ENCODE measurements at regions not wholly inside any gene's neighbourhood (a gene's known extent, or its start where the extent isn't known, plus 50 kb on each side); places are given as distances from the start of the nearest gene placed in this dataset.
A peak's percentile ranks its signal among the peaks of the same experiment; 100 is the strongest.

GRCh38 chr6:169332250-169332649 is 78.6 kb upstream of the THBS2 start:
- dilution Hi-C loops (cut with MboI; ENCODE audit: extremely low pct_ligation_motif_present, low sequenced_read_pairs), result no loop called here
- H3K79me2 ChIP-seq (ENCODE audit: control insufficient read depth, insufficient read depth, low read length), result no peaks in the 10 kb centered on the region
- no peaks in the 10 kb centered on the region for H4K20me1 ChIP-seq (ENCODE audit: control insufficient read depth, extremely low read depth, insufficient read depth, low read length)
- no peaks in the 10 kb centered on the region for H3K9me3 ChIP-seq (ENCODE audit: control insufficient read depth, low read depth, low read length)
- no peak for TF ChIP-seq CTCF (optimal IDR thresholded peaks at IDR 0.05 in 1 of 3, IDR thresholded peaks at IDR 0.05 in 1 of 3, conservative IDR thresholded peaks at IDR 0.05 in 1 of 3; ENCODE audit: extremely low read depth in 1 of 3, insufficient read depth in 2 of 3, low read length in 3 of 3)
- no peak for FAIRE-seq
- H3K27me3 ChIP-seq (ENCODE audit: control insufficient read depth, extremely low read depth, insufficient read depth, low read length), result no peaks in the 10 kb centered on the region
- no peaks in the 10 kb centered on the region for H3K36me3 ChIP-seq (ENCODE audit: control insufficient read depth in 2 of 2, extremely low read depth in 1 of 2, insufficient read depth in 2 of 2, low read length in 2 of 2)
- no peak overlapping the region for H2AFZ ChIP-seq (ENCODE audit: control insufficient read depth, low read length)
- H3K27ac ChIP-seq (ENCODE audit: control insufficient read depth, insufficient read depth, low read length), result no peak overlapping the region
- no peak overlapping the region for H3K4me3 ChIP-seq (ENCODE audit: control insufficient read depth in 2 of 3, extremely low read depth in 1 of 3, insufficient read depth in 2 of 3, low read depth in 1 of 3, low read length in 3 of 3)
- peaks cover 11% of the 10 kb centered on the region for H3K4me1 ChIP-seq (ENCODE audit: control insufficient read depth, extremely low read depth, insufficient read depth, low read length)
- no peak overlapping the region for H3K9ac ChIP-seq (ENCODE audit: control insufficient read depth, extremely low read depth, insufficient read depth, low read length)
- H3K9me1 ChIP-seq (ENCODE audit: control insufficient read depth, extremely low read depth, insufficient read depth, low read length), result no peaks in the 10 kb centered on the region
- H3K4me2 ChIP-seq (ENCODE audit: control insufficient read depth, extremely low read depth, insufficient read depth, low read depth, low read length), result no peak overlapping the region
- DNase-seq (ENCODE audit: low read depth, low spot score), result no peak

- no peaks in the 10 kb centered on the region for H3K79me2 ChIP-seq (ENCODE audit: control insufficient read depth, insufficient read depth, low read length)
- H3K36me3 ChIP-seq (ENCODE audit: control insufficient read depth in 2 of 2, extremely low read depth in 1 of 2, insufficient read depth in 2 of 2, low read length in 2 of 2), result no peaks in the 10 kb centered on the region
- H3K4me1 ChIP-seq (ENCODE audit: control insufficient read depth, extremely low read depth, insufficient read depth, low read length), result peaks cover 10% of the 10 kb centered on the region
- FAIRE-seq, result peak; percentile 93
- H3K9me3 ChIP-seq (ENCODE audit: control insufficient read depth, low read depth, low read length), result no peaks in the 10 kb centered on the region
- no peak overlapping the region for H3K27ac ChIP-seq (ENCODE audit: control insufficient read depth, insufficient read depth, low read length)
- no peak overlapping the region for H2AFZ ChIP-seq (ENCODE audit: control insufficient read depth, low read length)
- TF ChIP-seq EZH2 (IDR thresholded peaks at IDR 0.05; ENCODE audit: low read length) (no peak), CTCF (optimal IDR thresholded peaks at IDR 0.05 in 1 of 3, IDR thresholded peaks at IDR 0.05 in 1 of 3, conservative IDR thresholded peaks at IDR 0.05 in 1 of 3; ENCODE audit: extremely low read depth in 1 of 3, insufficient read depth in 2 of 3, low read length in 3 of 3) (peak in 1 of 3 experiments; percentile 45)
- no peaks in the 10 kb centered on the region for H3K9me1 ChIP-seq (ENCODE audit: control insufficient read depth, extremely low read depth, insufficient read depth, low read length)
- no peak overlapping the region for H3K9ac ChIP-seq (ENCODE audit: control insufficient read depth, extremely low read depth, insufficient read depth, low read length)
- dilution Hi-C loops (cut with MboI; ENCODE audit: extremely low pct_ligation_motif_present, low sequenced_read_pairs), result no loop called here
- H3K27me3 ChIP-seq (ENCODE audit: control insufficient read depth, extremely low read depth, insufficient read depth, low read length), result no peaks in the 10 kb centered on the region
- no peaks in the 10 kb centered on the region for H4K20me1 ChIP-seq (ENCODE audit: control insufficient read depth, extremely low read depth, insufficient read depth, low read length)
- no peak for DNase-seq (ENCODE audit: low read depth, low spot score)
- H3K4me3 ChIP-seq (ENCODE audit: control insufficient read depth in 2 of 3, extremely low read depth in 1 of 3, insufficient read depth in 2 of 3, low read depth in 1 of 3, low read length in 3 of 3), result no peak overlapping the region
- H3K4me2 ChIP-seq (ENCODE audit: control insufficient read depth, extremely low read depth, insufficient read depth, low read depth, low read length), result no peak overlapping the region
These were observed 74.6 kb upstream of the THBS2 start for GRCh38 chr6:169328112-169328801.

All from keratinocyte (primary cell).